ENCODE measurements at regions not wholly inside any gene's neighbourhood (a gene's known extent, or its start where the extent isn't known, plus 50 kb on each side); places are given as distances from the start of the nearest gene placed in this dataset.

GRCh38 chr3:55413236-55413635 lies 73.9 kb downstream of the WNT5A start:
- TF ChIP-seq, protein P1, sequence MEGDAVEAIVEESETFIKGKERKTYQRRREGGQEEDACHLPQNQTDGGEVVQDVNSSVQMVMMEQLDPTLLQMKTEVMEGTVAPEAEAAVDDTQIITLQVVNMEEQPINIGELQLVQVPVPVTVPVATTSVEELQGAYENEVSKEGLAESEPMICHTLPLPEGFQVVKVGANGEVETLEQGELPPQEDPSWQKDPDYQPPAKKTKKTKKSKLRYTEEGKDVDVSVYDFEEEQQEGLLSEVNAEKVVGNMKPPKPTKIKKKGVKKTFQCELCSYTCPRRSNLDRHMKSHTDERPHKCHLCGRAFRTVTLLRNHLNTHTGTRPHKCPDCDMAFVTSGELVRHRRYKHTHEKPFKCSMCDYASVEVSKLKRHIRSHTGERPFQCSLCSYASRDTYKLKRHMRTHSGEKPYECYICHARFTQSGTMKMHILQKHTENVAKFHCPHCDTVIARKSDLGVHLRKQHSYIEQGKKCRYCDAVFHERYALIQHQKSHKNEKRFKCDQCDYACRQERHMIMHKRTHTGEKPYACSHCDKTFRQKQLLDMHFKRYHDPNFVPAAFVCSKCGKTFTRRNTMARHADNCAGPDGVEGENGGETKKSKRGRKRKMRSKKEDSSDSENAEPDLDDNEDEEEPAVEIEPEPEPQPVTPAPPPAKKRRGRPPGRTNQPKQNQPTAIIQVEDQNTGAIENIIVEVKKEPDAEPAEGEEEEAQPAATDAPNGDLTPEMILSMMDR (IDR thresholded peaks at IDR 0.05; ENCODE audit: borderline replicate concordance, extremely low read depth, low read length, poor library complexity, severe bottlenecking) = no peak
- TF ChIP-seq EZH2 (IDR thresholded peaks at IDR 0.05; ENCODE audit: borderline replicate concordance, low read depth, low read length, severe bottlenecking) = no peak

Measured in DND-41 (cell line).